GM12873 (cell line): ENCODE measurements at regions not wholly inside any gene's neighbourhood (a gene's known extent, or its start where the extent isn't known, plus 50 kb on each side); places are given as distances from the start of the nearest gene placed in this dataset.

ENCODE experiments used
- TF ChIP-seq, protein P1 (sequence below): IDR thresholded peaks from 2 replicates; pipeline ENCODE4 v1.5.1; 2012; ENCODE audit warnings: low read depth, mild to moderate bottlenecking, moderate library complexity, low read length, control low read depth; ENCODE audit not compliant: insufficient read depth; ENCODE audit errors: missing control alignments

DNA sequence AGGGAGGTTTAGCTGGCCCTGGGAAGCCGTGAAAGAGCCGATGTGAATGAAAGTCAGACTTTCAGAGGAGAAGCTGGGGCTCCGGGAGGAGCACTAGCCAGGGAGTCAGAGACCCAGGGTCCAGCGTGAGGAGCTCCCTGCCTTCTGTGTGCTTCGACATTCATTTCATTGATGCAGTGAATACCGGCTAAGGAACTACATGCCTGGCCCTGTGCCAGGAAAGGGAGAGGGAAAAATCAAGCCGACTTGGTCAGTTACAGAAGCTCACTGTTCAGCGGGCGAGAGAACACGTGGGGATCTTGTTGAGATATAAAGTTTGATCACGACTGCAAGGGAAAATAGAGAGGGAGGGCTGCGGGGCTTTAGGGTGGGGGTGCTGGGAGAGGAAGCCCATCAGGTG, 76.7 kb upstream of the RUNX3 start:
- TF ChIP-seq, protein P1, sequence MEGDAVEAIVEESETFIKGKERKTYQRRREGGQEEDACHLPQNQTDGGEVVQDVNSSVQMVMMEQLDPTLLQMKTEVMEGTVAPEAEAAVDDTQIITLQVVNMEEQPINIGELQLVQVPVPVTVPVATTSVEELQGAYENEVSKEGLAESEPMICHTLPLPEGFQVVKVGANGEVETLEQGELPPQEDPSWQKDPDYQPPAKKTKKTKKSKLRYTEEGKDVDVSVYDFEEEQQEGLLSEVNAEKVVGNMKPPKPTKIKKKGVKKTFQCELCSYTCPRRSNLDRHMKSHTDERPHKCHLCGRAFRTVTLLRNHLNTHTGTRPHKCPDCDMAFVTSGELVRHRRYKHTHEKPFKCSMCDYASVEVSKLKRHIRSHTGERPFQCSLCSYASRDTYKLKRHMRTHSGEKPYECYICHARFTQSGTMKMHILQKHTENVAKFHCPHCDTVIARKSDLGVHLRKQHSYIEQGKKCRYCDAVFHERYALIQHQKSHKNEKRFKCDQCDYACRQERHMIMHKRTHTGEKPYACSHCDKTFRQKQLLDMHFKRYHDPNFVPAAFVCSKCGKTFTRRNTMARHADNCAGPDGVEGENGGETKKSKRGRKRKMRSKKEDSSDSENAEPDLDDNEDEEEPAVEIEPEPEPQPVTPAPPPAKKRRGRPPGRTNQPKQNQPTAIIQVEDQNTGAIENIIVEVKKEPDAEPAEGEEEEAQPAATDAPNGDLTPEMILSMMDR: no peak

DNA sequence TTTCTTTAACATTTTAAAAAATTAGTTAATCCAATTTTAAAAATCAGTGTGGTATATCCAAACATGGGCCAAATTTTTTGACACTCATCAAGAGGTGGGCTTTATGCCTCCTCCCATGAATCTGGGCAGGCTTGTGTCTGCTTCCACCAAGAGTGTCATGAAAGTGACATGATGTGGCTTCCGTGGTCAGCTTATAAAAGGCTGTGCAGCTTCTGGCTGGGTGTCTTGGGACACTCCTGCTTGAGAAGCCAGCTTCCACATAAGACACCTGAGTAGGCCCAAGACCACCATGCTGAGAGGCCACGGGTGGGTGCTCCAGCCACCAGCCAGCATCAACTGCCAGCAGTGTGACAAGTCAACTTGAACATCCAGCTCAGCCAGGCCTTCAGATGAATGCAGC, 74.3 kb upstream of the RUNX3 start:
- TF ChIP-seq, protein P1: no peak

DNA sequence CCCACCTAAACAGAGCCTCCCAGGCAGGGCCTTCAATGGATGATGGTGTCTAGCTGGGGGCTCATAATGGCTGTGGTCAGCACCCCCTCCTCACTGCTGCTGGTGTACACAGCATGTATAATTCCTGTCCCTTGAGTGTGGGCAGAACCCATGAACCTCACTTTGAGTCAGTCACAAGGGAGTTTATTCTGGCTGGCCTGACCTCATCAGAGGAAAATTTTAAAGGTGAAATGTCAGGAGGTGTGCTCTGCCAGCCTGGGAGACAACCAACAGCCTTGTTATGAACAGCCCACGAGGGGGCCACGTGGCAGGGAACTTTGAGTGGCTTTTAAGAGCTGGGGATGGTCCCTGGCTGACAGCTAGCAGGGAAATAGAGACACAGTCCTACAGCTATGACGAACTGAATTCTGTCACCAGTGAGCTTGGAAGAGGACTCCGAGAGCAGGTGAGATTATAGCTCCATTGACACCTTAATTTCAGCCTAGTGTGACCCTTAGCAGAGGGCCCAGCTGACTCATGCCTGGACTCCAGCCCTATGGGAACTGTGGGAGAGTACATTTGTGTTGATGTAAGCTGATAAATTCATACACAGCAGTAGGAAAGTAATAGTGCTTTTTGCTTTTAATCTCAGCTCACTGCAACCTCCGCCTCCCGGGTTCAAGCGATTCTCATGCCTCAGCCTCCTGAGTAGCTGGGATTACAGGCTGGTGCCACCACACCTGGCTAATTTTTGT, 73.5 kb upstream of the RUNX3 start:
- TF ChIP-seq, protein P1: no peak

DNA sequence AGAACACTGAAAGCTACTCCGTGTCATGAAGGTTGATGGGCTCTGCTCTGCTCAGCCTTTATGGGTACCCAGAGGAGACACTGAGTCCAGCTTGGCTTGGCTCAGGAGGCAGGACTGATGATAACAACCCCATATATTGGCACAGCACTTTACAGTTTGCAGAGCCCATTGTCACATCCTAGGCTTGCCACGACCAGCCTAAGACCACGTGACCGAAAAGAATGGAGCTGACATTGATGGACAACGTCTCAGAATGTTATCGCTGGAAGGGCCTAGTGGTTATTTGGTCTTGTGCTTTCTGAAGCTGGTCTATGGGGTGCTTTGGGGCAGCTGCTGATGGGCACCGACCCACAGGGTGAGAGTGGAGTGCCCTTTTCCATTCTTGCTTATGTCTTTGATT, 72.9 kb upstream of the RUNX3 start:
- TF ChIP-seq, protein P1: no peak

DNA sequence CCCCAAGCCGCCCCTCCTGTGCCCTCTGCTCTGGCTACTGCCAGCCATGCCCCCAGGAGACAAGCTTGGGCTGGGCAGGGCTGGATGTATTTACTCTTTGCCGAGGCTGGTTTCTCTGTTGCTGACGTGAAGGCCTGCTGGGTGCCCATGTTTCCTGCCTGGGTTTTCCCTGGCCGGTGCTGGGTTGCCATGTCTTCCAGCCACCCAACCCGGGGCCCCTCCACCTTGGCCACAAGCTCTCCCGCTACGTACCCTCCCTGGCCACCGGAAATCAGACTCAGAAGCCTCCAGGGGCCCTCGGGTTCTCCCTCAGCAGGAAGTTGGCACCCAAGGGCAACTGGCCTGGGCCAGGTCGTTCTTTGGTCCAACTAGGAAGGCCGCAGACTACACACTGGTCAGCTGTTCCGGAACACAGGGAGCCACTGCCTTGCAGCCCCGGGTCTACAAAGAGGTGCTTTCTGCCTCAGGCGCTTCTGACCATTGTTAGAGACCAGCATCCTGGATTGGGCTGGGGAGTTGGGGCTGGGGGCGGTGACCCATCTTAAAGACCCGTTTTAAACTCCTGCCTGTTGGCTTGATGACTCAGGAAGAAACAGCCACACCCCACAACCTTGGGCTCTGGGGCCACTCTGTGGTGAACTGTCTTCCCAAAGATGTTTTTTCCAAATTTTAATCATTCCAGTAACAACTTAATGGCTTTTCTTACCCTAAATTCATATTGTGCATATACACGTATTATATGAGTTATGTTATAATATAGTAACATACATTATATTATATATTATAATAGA, 71.2 kb upstream of the RUNX3 start:
- TF ChIP-seq, protein P1: no peak

DNA sequence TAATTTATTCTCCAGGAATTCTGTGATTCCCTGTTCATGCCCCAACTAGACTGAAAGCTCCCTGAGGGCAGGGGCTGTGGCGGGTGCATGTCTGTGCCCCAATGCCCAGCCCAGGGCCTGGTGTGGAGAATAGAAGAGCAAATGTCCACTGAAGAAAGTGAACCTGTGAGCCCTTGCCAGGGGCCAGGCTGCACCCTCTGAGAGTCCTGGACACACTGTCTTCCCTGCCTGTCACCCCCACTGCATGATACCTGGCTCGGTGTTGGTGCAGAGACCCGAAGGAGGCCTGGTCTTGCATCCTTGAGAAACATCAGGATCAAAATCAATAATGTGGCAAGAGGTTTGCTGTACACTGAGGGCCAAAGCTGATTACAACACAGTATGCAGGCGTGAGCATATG, 69.8 kb upstream of the RUNX3 start:
- TF ChIP-seq, protein P1: no peak

DNA sequence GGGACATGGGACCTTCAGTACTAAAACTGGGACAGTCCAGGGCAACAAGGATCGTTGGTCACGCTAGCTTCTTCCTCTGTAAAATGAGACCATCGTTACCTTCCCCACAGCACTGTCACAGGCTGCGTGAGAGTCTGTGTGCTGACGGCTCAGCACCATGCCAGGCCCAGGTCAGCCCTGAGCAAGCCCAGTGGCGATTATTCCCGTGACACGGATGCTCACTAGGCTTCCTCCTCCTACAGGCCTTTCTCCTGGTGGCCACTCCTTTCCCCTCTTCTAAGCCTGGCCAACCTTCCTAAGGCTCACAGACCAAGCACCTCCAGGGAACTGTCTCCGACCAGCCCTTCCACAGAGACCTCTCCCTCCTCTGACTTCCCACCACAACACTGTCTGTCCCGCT, 69.3 kb upstream of the RUNX3 start:
- TF ChIP-seq, protein P1: no peak
